GM23338 (cell line): ENCODE measurements at regions not wholly inside any gene's neighbourhood (a gene's known extent, or its start where the extent isn't known, plus 50 kb on each side); places are given as distances from the start of the nearest gene placed in this dataset.

Experiments used
- ATAC-seq: fragments of 200-7000 bp; cut with Tn5 transposase; 3 replicates; pipeline ENCODE4 v1.9.1; 2020
- DNase-seq: peaks from one replicate; pipeline ENCODE4 v3.0.0-alpha.2; 2015; ENCODE audit warnings: low spot score
- H2AFZ ChIP-seq: fragments of 200-600 bp; sonication (generic); 2 replicates; pipeline ENCODE4 v1.8.0; 2016; ENCODE audit warnings: antibody characterized with exemption, mild to moderate bottlenecking, moderate library complexity
- H3F3A ChIP-seq: fragments of 200-600 bp; sonication (generic); replicated peaks from 2 replicates; pipeline ENCODE4 v1.8.0; 2017; ENCODE audit warnings: antibody characterized with exemption, mixed run types, low read depth
- H3K27ac ChIP-seq: fragments of 200-600 bp; sonication (generic); 2 replicates; pipeline ENCODE4 v1.6.1; 2016; ENCODE audit warnings: low read depth
- H3K27me3 ChIP-seq: fragments of 200-600 bp; sonication (generic); 2 replicates; pipeline ENCODE4 v1.8.0; 2016; ENCODE audit warnings: mild to moderate bottlenecking, mixed run types, moderate library complexity; ENCODE audit not compliant: insufficient read depth
- H3K36me3 ChIP-seq: fragments of 200-600 bp; sonication (generic); 2 replicates; pipeline ENCODE4 v1.8.0; 2016; ENCODE audit warnings: mild to moderate bottlenecking; ENCODE audit not compliant: insufficient read depth
- H3K4me1 ChIP-seq: fragments of 200-600 bp; sonication (generic); 2 replicates; pipeline ENCODE4 v1.8.0; 2016; ENCODE audit warnings: mild to moderate bottlenecking, moderate library complexity; ENCODE audit not compliant: insufficient read depth
- H3K4me2 ChIP-seq: fragments of 200-600 bp; sonication (generic); 2 replicates; pipeline ENCODE4 v1.7.1; 2017; ENCODE audit warnings: mixed run types
- H3K4me3 ChIP-seq: fragments of 200-600 bp; sonication (generic); 2 replicates; pipeline ENCODE4 v1.6.1; 2016; ENCODE audit warnings: mixed run types
- H3K79me2 ChIP-seq: fragments of 200-600 bp; sonication (generic); replicated peaks from 2 replicates; pipeline ENCODE4 v1.8.0; 2017; ENCODE audit warnings: mild to moderate bottlenecking; ENCODE audit not compliant: insufficient read depth
- H3K9me2 ChIP-seq: fragments of 200-600 bp; sonication (generic); 2 replicates; pipeline ENCODE4 v1.8.0; 2017; ENCODE audit not compliant: insufficient read depth
- H4K20me1 ChIP-seq: fragments of 200-600 bp; sonication (generic); replicated peaks from 2 replicates; pipeline ENCODE4 v1.8.0; 2017; ENCODE audit warnings: mild to moderate bottlenecking; ENCODE audit not compliant: insufficient read depth
- H3K27ac Mint-ChIP-seq: 2 replicates; pipeline ENCODE4 v1.8.0; 2020; ENCODE audit warnings: inconsistent platforms, mild to moderate bottlenecking, moderate library complexity, mixed read lengths
- H3K27me3 Mint-ChIP-seq: 3 replicates; pipeline ENCODE4 v1.8.0; 2022; ENCODE audit warnings: low read depth, mild to moderate bottlenecking, moderate library complexity, mixed read lengths, inconsistent platforms; ENCODE audit not compliant: insufficient read depth, poor library complexity
- H3K36me3 Mint-ChIP-seq: 3 replicates; pipeline ENCODE4 v1.8.0; 2021; ENCODE audit warnings: low read depth, mild to moderate bottlenecking, inconsistent platforms, moderate library complexity, mixed read lengths
- H3K4me1 Mint-ChIP-seq: 3 replicates; pipeline ENCODE4 v1.8.0; 2020; ENCODE audit warnings: mild to moderate bottlenecking, inconsistent platforms, mixed read lengths
- H3K4me3 Mint-ChIP-seq: 3 replicates; pipeline ENCODE4 v1.8.0; 2021; ENCODE audit warnings: moderate library complexity, mild to moderate bottlenecking, inconsistent platforms, mixed read lengths
- H3K9me3 Mint-ChIP-seq: 3 replicates; pipeline ENCODE4 v1.8.0; 2020; ENCODE audit warnings: moderate library complexity, mild to moderate bottlenecking, inconsistent platforms, mixed read lengths
- EZH2 ChIP-seq: fragments of 200-600 bp; sonication (generic); IDR thresholded peaks from one replicate; pipeline ENCODE4 v1.8.0; 2017; ENCODE audit warnings: antibody characterized with exemption, mild to moderate bottlenecking, low read depth; ENCODE audit not compliant: unreplicated experiment
- EZH2phosphoT487 ChIP-seq: fragments of 200-600 bp; sonication (generic); IDR thresholded peaks from one replicate; pipeline ENCODE4 v1.8.1; 2018; ENCODE audit warnings: antibody characterized with exemption; ENCODE audit not compliant: unreplicated experiment
- JUNB ChIP-seq: IDR thresholded peaks from one replicate; pipeline ENCODE4 v1.6.1; 2016; ENCODE audit warnings: antibody characterized with exemption; ENCODE audit not compliant: unreplicated experiment
- POLR2AphosphoS5 ChIP-seq: IDR thresholded peaks from 2 replicates; pipeline ENCODE4 v1.6.1; 2016; ENCODE audit warnings: antibody characterized with exemption, low read depth
- REST ChIP-seq: IDR thresholded peaks from one replicate; pipeline ENCODE4 v1.6.1; 2018; ENCODE audit warnings: antibody characterized with exemption; ENCODE audit not compliant: unreplicated experiment
- STAT1 ChIP-seq: IDR thresholded peaks from one replicate; pipeline ENCODE4 v1.6.1; 2016; ENCODE audit warnings: antibody characterized with exemption; ENCODE audit not compliant: unreplicated experiment
- ZNF114 ChIP-seq: fragments of 250-450 bp; sonication (Bioruptor Pico); IDR thresholded peaks from 2 replicates; pipeline ENCODE4 v1.5.0; 2020; ENCODE audit warnings: mild to moderate bottlenecking, moderate library complexity
- ZNF331 ChIP-seq: fragments of 250-450 bp; sonication (Bioruptor Pico); IDR thresholded peaks from 2 replicates; pipeline ENCODE4 v1.5.0; 2020; ENCODE audit warnings: low read depth, mild to moderate bottlenecking, moderate library complexity

GRCh38 chr2:41909584-41909983 is 138.2 kb upstream of the PKDCC start (continued):
- TF ChIP-seq REST (no peak), JUNB (no peak), ZNF331 (CRISPR knock-in tag) (no peak), EZH2phosphoT487 (no peak), STAT1 (no peak)

DNA sequence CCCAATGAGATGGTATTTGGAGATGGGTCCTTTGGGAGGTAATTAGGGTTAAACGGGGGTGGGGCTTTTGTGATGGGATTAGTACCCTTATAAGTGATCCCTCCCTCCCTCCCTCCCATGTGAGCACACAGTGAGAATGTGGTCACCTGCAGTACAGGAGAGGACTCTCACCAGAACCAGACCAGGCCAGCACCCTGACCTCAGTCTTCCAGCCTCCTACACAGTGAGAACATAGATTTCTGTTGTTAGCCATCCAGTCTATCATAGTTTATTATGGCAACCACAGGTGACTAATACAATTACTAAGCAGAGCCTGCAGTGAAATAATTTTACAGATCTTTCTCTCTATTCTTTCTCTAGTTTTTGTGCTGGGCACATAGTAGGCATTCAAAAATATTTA is 137.7 kb upstream of the PKDCC start:
- DNase-seq = no peak
- H3K27me3 ChIP-seq = no peaks in the 10 kb centered on the region
- no peak for TF ChIP-seq ZNF331 (CRISPR knock-in tag)
- no peak for TF ChIP-seq EZH2
- no peak for TF ChIP-seq REST
- TF ChIP-seq POLR2AphosphoS5 = no peak
- no peak for TF ChIP-seq ZNF114
- no peak for TF ChIP-seq STAT1
- Mint-ChIP-seq H3K36me3 (no peaks in the 10 kb centered on the region), H3K9me3 (no peaks in the 10 kb centered on the region), H3K4me3 (no peak overlapping the region), H3K27ac (no peak overlapping the region), H3K27me3 (peaks cover 4% of the 10 kb centered on the region), H3K4me1 (peaks cover 7% of the 10 kb centered on the region)
- no peaks in the 10 kb centered on the region for H3K4me1 ChIP-seq
- H4K20me1 ChIP-seq = no peaks in the 10 kb centered on the region
- no peaks in the 10 kb centered on the region for H3F3A ChIP-seq
- H3K79me2 ChIP-seq = no peaks in the 10 kb centered on the region
- no peaks in the 10 kb centered on the region for H3K36me3 ChIP-seq
- no peak overlapping the region for H2AFZ ChIP-seq
- no peak overlapping the region for H3K4me3 ChIP-seq
- 0 out of 2 replicates have a peak, but pooled peaks cover 23% of the 10 kb centered on the region for H3K9me2 ChIP-seq
- no peak overlapping the region for H3K4me2 ChIP-seq
- ATAC-seq = no peak
- H3K27ac ChIP-seq = no peak overlapping the region
